ENCODE measurements at regions not wholly inside any gene's neighbourhood (a gene's known extent, or its start where the extent isn't known, plus 50 kb on each side); places are given as distances from the start of the nearest gene placed in this dataset.

DNA sequence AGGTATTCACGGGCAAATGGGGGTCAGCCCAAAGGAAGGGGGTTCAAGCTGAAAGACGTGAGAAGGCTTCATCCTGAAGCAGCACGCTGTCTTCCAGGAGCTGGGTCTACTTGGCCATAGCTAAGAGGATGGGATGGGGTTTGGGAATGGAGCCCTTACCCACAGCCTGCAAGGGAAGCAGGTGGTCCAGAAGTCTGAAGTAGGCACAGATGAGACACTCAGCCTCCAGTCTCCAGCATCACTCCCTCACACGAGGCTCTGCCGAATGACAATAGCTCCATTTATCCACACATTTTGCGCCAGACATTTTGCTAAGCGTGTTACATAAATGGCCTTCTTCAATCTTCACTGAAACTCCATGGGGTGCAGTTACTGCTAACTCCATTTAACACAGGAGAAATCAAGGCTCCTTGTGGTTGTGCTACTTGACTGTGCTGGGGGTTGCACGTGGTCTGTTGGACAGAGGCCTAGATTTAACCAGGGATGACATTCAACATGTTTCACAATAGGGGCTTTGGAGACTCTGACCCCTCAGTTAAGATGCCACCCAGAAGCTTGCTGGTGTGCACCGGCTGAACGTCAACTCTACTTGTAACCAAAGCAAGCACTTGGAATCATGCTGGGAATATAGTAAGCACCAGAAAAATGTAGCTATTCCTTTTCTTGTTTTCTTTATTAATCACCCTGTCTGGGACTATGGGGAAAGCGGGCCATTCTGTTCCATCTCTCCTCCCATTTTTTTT is 85.3 kb downstream of the FAM241B start:
- H3K79me1 ChIP-seq (ENCODE audit: insufficient read depth, low read depth, low read length, poor library complexity, severe bottlenecking) = no peaks in the 10 kb centered on the region
- H2BK15ac ChIP-seq (ENCODE audit: low read depth, low read length) = no peak overlapping the region
- H2BK12ac ChIP-seq (ENCODE audit: insufficient read length, low read depth, low read length) = no peak overlapping the region
- no peak overlapping the region for H2AFZ ChIP-seq (ENCODE audit: low read length)
- peaks cover 0 to under 1% (median 0%) of the 10 kb centered on the region in 3 experiments; a peak in 2 of 7 replicates for H3K36me3 Mint-ChIP-seq (ENCODE audit: insufficient read depth in 1 of 3, low read depth in 3 of 3)
- H3K79me2 ChIP-seq (ENCODE audit: insufficient read depth, low read length) = no peaks in the 10 kb centered on the region
- no peak for TF ChIP-seq CTCF (conservative IDR thresholded peaks at IDR 0.05)
- H2BK120ac ChIP-seq (ENCODE audit: low read depth, low read length, poor library complexity, severe bottlenecking) = no peak overlapping the region
- DNase-seq = no peak
- peaks cover 7% of the 10 kb centered on the region for H3K27me3 Mint-ChIP-seq (ENCODE audit: low read depth)
- no peak overlapping the region for H3K18ac ChIP-seq (ENCODE audit: insufficient read length, low read depth, low read length)
- no peak overlapping the region for H4K8ac ChIP-seq (replicated peaks; ENCODE audit: insufficient read length, low read depth, low read length)
- H2BK5ac ChIP-seq (ENCODE audit: insufficient read length, low read length) = no peak overlapping the region
- H3K4me2 ChIP-seq (ENCODE audit: insufficient read depth, insufficient read length, low read length) = no peak overlapping the region
- no peak overlapping the region for H4K91ac ChIP-seq (ENCODE audit: insufficient read length, low read depth, low read length)
- H2BK20ac ChIP-seq (ENCODE audit: low read depth, low read length, poor library complexity, severe bottlenecking) = no peak overlapping the region
- H4K5ac ChIP-seq (ENCODE audit: insufficient read length, low read depth, low read length) = no peak overlapping the region
- no peak overlapping the region for H3K4ac ChIP-seq (ENCODE audit: low read depth, low read length)
- H3K9ac ChIP-seq (ENCODE audit: extremely low read depth, insufficient read length, low read length) = no peak overlapping the region
- peaks cover 0 to 5% of the 10 kb centered on the region in 2 experiments; a peak in 2 of 5 replicates for H3K9me3 Mint-ChIP-seq
- no peak overlapping the region for H3K27ac Mint-ChIP-seq
- H3K23me2 ChIP-seq (ENCODE audit: insufficient read length, low read depth, low read length, poor library complexity, severe bottlenecking) = no peaks in the 10 kb centered on the region
- H3K4me3 Mint-ChIP-seq = no peak overlapping the region
- H4K20me1 ChIP-seq (ENCODE audit: control insufficient read depth, insufficient read depth, insufficient read length) = no peaks in the 10 kb centered on the region
- peaks cover 8 to 10% of the 10 kb centered on the region in 2 experiments for H3K4me1 Mint-ChIP-seq
- no peaks in the 10 kb centered on the region for H3K27me3 ChIP-seq (ENCODE audit: insufficient read depth, low read length)
- H3T11ph ChIP-seq (ENCODE audit: low read length) = no peak overlapping the region
- H3K4me1 ChIP-seq (ENCODE audit: insufficient read depth, low read length) = peaks cover 3% of the 10 kb centered on the region; the same call in 1 of the 2 replicates
- H3K23ac ChIP-seq (ENCODE audit: insufficient read length, low read depth, low read length) = no peak overlapping the region
- no peak overlapping the region for H3K56ac ChIP-seq (ENCODE audit: insufficient read length, low read depth, low read length)
- no peak overlapping the region for H3K27ac ChIP-seq (ENCODE audit: insufficient read length, low read depth, low read length)
- H3K9me3 ChIP-seq (ENCODE audit: control insufficient read depth, low read depth, low read length) = no peaks in the 10 kb centered on the region
- no CpG with 5 or more reads among the region's 11 CpGs for WGBS (ENCODE audit: extremely low coverage, insufficient read length, low lambda C conversion rate)
- no peak overlapping the region for H3K14ac ChIP-seq (ENCODE audit: insufficient read depth, low read length)
- no peak overlapping the region for H2AK5ac ChIP-seq (ENCODE audit: insufficient read length, low read length)

Measured in H9 (cell line).